SK-N-SH (cell line): ENCODE measurements at regions not wholly inside any gene's neighbourhood (a gene's known extent, or its start where the extent isn't known, plus 50 kb on each side); places are given as distances from the start of the nearest gene placed in this dataset.

Experiments
- CTCF ChIA-PET: fragments of 300-600, 350-600 bp; formaldehyde crosslinking; extraction: SDS; loops from one replicate; lab custom pipeline; 2021; lab: Yijun Ruan, JAX
- POLR2A ChIA-PET: fragments of 350-600 bp; sonication (Branson Sonifier 250); formaldehyde crosslinking; extraction: SDS; loops from one replicate; lab custom pipeline; 2020; ENCODE audit warnings: antibody characterized with exemption, inconsistent platforms; lab: Yijun Ruan, JAX
- DNase-seq: peaks from one replicate; pipeline ENCODE4 v3.0.0; 2012
- H2AFZ ChIP-seq: fragments of 200-600 bp; sonication (generic); 2 replicates; pipeline ENCODE4 v1.8.1; 2016; ENCODE audit warnings: antibody characterized with exemption, mild to moderate bottlenecking, low read depth
- H3F3A ChIP-seq: fragments of 200-600 bp; sonication (generic); replicated peaks from 2 replicates; pipeline ENCODE3; 2016; ENCODE audit warnings: antibody characterized with exemption, mild to moderate bottlenecking; ENCODE audit not compliant: insufficient read depth
- H3K27ac ChIP-seq, 2 experiments: fragments of 200-500 bp in 1 of 2; fragments of 200-600 bp in 1 of 2; sonication (Bioruptor generic) in 1 of 2; sonication (generic), shearing (Covaris generic) in 1 of 2; 2 replicates each; pipeline versions ENCODE4 v1.5.1 to v1.6.1; 2014 to 2016; ENCODE audit warnings: low read depth in 2 of 2, inconsistent platforms in 1 of 2, low read length in 1 of 2, mild to moderate bottlenecking in 1 of 2, mixed read lengths in 1 of 2
- H3K27me3 ChIP-seq: fragments of 200-600 bp; sonication (generic), shearing (Covaris generic); 2 replicates; pipeline ENCODE4 v1.6.1; 2016; ENCODE audit warnings: mixed run types; ENCODE audit not compliant: insufficient read depth
- H3K36me3 ChIP-seq, 2 experiments: fragments of 200-500 bp in 1 of 2; fragments of 200-600 bp in 1 of 2; sonication (Bioruptor generic) in 1 of 2; sonication (generic) in 1 of 2; replicated peaks in 1 of 2; 2 replicates each; pipeline versions ENCODE3 to v1.5.1; 2014 to 2016; ENCODE audit warnings: low read length in 1 of 2, mild to moderate bottlenecking in 1 of 2; ENCODE audit not compliant: insufficient read depth in 2 of 2, control insufficient read depth in 1 of 2
- H3K4me1 ChIP-seq, 2 experiments: fragments of 200-500 bp in 1 of 2; fragments of 200-600 bp in 1 of 2; sonication (Bioruptor generic) in 1 of 2; sonication (generic), shearing (Covaris generic) in 1 of 2; 2 replicates each; pipeline versions ENCODE4 v1.5.1 to v1.6.1; 2014 to 2016; ENCODE audit warnings: low read depth in 1 of 2, low read length in 1 of 2, mixed run types in 1 of 2; ENCODE audit not compliant: insufficient read depth in 2 of 2, control insufficient read depth in 1 of 2
- H3K4me2 ChIP-seq: fragments of 200-600 bp; sonication (generic), shearing (Covaris generic); 2 replicates; pipeline ENCODE4 v1.6.1; 2017; ENCODE audit warnings: mixed run types
- H3K4me3 ChIP-seq, 2 experiments: fragments of 200-500 bp in 1 of 2; fragments of 200-600 bp in 1 of 2; sonication (Bioruptor generic) in 1 of 2; sonication (generic), shearing (Covaris generic) in 1 of 2; 2 replicates each; pipeline versions ENCODE4 v1.5.1 to v1.8.1; 2014 to 2016; ENCODE audit warnings: low read depth in 2 of 2, inconsistent platforms in 1 of 2, low read length in 1 of 2, mild to moderate bottlenecking in 1 of 2, mixed read lengths in 1 of 2, moderate library complexity in 1 of 2
- H3K79me2 ChIP-seq: fragments of 200-600 bp; sonication (generic); 2 replicates; pipeline ENCODE4 v1.8.1; 2017; ENCODE audit warnings: mild to moderate bottlenecking; ENCODE audit not compliant: insufficient read depth
- H3K9ac ChIP-seq: fragments of 200-600 bp; sonication (generic); 2 replicates; pipeline ENCODE4 v1.6.1; 2017; ENCODE audit warnings: mixed run types
- H3K9me2 ChIP-seq: fragments of 200-600 bp; sonication (generic); 2 replicates; pipeline ENCODE4 v1.6.1; 2017; ENCODE audit warnings: mixed run types
- H3K9me3 ChIP-seq: fragments of 200-600 bp; sonication (generic); 2 replicates; pipeline ENCODE4 v1.6.1; 2017; ENCODE audit warnings: mixed run types, mild to moderate bottlenecking, moderate library complexity
- H4K20me1 ChIP-seq: fragments of 200-600 bp; sonication (generic); 2 replicates; pipeline ENCODE4 v1.6.1; 2017; ENCODE audit warnings: mild to moderate bottlenecking, mixed run types; ENCODE audit not compliant: insufficient read depth
- ELF1 ChIP-seq: IDR thresholded peaks from 2 replicates; pipeline ENCODE4 v1.4.0; 2012
- EP300 ChIP-seq, 2 experiments: IDR thresholded peaks; 2 replicates each; pipeline versions ENCODE4 v1.4.0 to v1.6.1; 2012; ENCODE audit warnings: borderline replicate concordance in 1 of 2, low read depth in 1 of 2, low read length in 1 of 2
- EZH2phosphoT487 ChIP-seq: fragments of 200-600 bp; sonication (generic); IDR thresholded peaks from 2 replicates; pipeline ENCODE4 v1.6.1; 2017; ENCODE audit warnings: low read depth, mixed run types, mild to moderate bottlenecking, antibody characterized with exemption, moderate library complexity, borderline replicate concordance
- FOSL2 ChIP-seq: IDR thresholded peaks from 2 replicates; pipeline ENCODE4 v1.4.0; 2012; ENCODE audit warnings: low read depth, mild to moderate bottlenecking, moderate library complexity, borderline replicate concordance
- GATA2 ChIP-seq: sonication (generic); formaldehyde crosslinking; IDR thresholded peaks from 2 replicates; pipeline ENCODE4 v1.5.0; 2020; ENCODE audit warnings: mild to moderate bottlenecking, missing genetic modification reagents
- MEF2A ChIP-seq: IDR thresholded peaks from 2 replicates; pipeline ENCODE4 v1.4.0; 2012; ENCODE audit warnings: low read depth, borderline replicate concordance
- NFIC ChIP-seq: IDR thresholded peaks from 2 replicates; pipeline ENCODE4 v1.4.0; 2012; ENCODE audit warnings: borderline replicate concordance
- NRF1 ChIP-seq: IDR thresholded peaks from 2 replicates; pipeline ENCODE4 v1.6.1; 2012; ENCODE audit warnings: low read depth, mild to moderate bottlenecking, low read length
- POLR2AphosphoS5 ChIP-seq: IDR thresholded peaks from 2 replicates; pipeline ENCODE4 v1.6.1; 2012; ENCODE audit warnings: low read depth, low read length
- RAD21 ChIP-seq: IDR thresholded peaks from 2 replicates; pipeline ENCODE4 v1.6.1; 2012; ENCODE audit warnings: mild to moderate bottlenecking, low read length
- RCOR1 ChIP-seq: fragments of 150-350 bp; IDR thresholded peaks from 2 replicates; pipeline ENCODE4 v1.6.1; 2017; ENCODE audit warnings: antibody characterized with exemption, low read length
- RXRA ChIP-seq: IDR thresholded peaks from 2 replicates; pipeline ENCODE4 v1.4.0; 2012; ENCODE audit warnings: low read depth, mild to moderate bottlenecking, borderline replicate concordance
- TCF12 ChIP-seq: IDR thresholded peaks from 2 replicates; pipeline ENCODE4 v1.4.0; 2012
- TEAD4 ChIP-seq: IDR thresholded peaks from 2 replicates; pipeline ENCODE4 v1.4.0; 2012; ENCODE audit warnings: mild to moderate bottlenecking, borderline replicate concordance; ENCODE audit not compliant: insufficient read depth
- YY1 ChIP-seq: IDR thresholded peaks from 2 replicates; pipeline ENCODE4 v1.4.0; 2012; ENCODE audit warnings: low read depth, mild to moderate bottlenecking
- ZBTB33 ChIP-seq: IDR thresholded peaks from 2 replicates; pipeline ENCODE4 v1.4.0; 2012; ENCODE audit warnings: low read depth, borderline replicate concordance
- WGBS: methylation state at CpG from one replicate; pipeline ENCODE4 v1.1.6; 2017; ENCODE audit warnings: low lambda C conversion rate; 5-methylcytosine and 5-hydroxymethylcytosine counted together
- TF ChIP-seq, protein P1 (sequence below): fragments of 150-350 bp; IDR thresholded peaks from 2 replicates; pipeline ENCODE4 v1.6.1; 2017; ENCODE audit warnings: antibody characterized with exemption, low read length, low read depth, borderline replicate concordance
- TF ChIP-seq, protein P2 (sequence below): IDR thresholded peaks from 2 replicates; pipeline ENCODE4 v1.4.0; 2012; ENCODE audit warnings: low read depth, borderline replicate concordance

- Histone ChIP-seq H3K9me2 (no peaks in the 10 kb centered on the region), H3K4me3 (no peak overlapping the region), H3K27ac (no peak overlapping the region), H3K4me1 (peaks cover 0 to 9% of the 10 kb centered on the region in 2 experiments; a peak in 2 of 4 replicates), H3K79me2 (no peaks in the 10 kb centered on the region), H3F3A (no peaks in the 10 kb centered on the region), H2AFZ (no peak overlapping the region), H3K27me3 (no peaks in the 10 kb centered on the region), H3K9ac (no peak overlapping the region), H4K20me1 (no peaks in the 10 kb centered on the region), H3K4me2 (no peak overlapping the region), H3K9me3 (no peaks in the 10 kb centered on the region), H3K36me3 (no peaks in the 10 kb centered on the region)
- POLR2A ChIA-PET = interaction anchor here (0.5 kb wide), 1 partner anchor 11 kb away, joined by 3 read pairs; no protein-coding TSS in a partner anchor
- CTCF ChIA-PET = no interaction called here
- no peak for TF ChIP-seq EP300 (IDR thresholded peaks at IDR 0.05; ENCODE audit: borderline replicate concordance in 1 of 2, low read depth in 1 of 2, low read length in 1 of 2)
- TF ChIP-seq ELF1 = no peak
- no peak for TF ChIP-seq TEAD4
- TF ChIP-seq, protein P1, sequence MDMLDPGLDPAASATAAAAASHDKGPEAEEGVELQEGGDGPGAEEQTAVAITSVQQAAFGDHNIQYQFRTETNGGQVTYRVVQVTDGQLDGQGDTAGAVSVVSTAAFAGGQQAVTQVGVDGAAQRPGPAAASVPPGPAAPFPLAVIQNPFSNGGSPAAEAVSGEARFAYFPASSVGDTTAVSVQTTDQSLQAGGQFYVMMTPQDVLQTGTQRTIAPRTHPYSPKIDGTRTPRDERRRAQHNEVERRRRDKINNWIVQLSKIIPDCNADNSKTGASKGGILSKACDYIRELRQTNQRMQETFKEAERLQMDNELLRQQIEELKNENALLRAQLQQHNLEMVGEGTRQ = no peak
- no peak for TF ChIP-seq TCF12
- no peak for TF ChIP-seq NRF1
- no peak for TF ChIP-seq ZBTB33
- no peak for TF ChIP-seq RAD21
- TF ChIP-seq POLR2AphosphoS5 = no peak
- no peak for TF ChIP-seq GATA2
- no peak for TF ChIP-seq RXRA
- no peak for TF ChIP-seq EZH2phosphoT487
- no peak for TF ChIP-seq NFIC
- TF ChIP-seq FOSL2 = no peak
- TF ChIP-seq, protein P2, sequence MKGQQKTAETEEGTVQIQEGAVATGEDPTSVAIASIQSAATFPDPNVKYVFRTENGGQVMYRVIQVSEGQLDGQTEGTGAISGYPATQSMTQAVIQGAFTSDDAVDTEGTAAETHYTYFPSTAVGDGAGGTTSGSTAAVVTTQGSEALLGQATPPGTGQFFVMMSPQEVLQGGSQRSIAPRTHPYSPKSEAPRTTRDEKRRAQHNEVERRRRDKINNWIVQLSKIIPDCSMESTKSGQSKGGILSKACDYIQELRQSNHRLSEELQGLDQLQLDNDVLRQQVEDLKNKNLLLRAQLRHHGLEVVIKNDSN = no peak
- DNase-seq = no peak
- 32% methylated on average over 2 of the region's 2 CpGs for WGBS
Observed at GRCh38 chr2:122056853-122057252, 301.4 kb downstream of the TSN start.

GRCh38 chr2:122061206-122061605 lies 305.8 kb downstream of the TSN start:
- TF ChIP-seq RCOR1 = no peak
- TF ChIP-seq, protein P2 = no peak
- no peak for TF ChIP-seq MEF2A
- no peak for TF ChIP-seq NRF1
- no peak for TF ChIP-seq ZBTB33
- TF ChIP-seq EP300 (IDR thresholded peaks at IDR 0.05; ENCODE audit: borderline replicate concordance in 1 of 2, low read depth in 1 of 2, low read length in 1 of 2) = no peak
- TF ChIP-seq TEAD4 = no peak
- TF ChIP-seq YY1 = no peak
- no peak for TF ChIP-seq NFIC
- H3F3A ChIP-seq = no peaks in the 10 kb centered on the region
- no peak overlapping the region for H3K4me3 ChIP-seq
- H3K4me2 ChIP-seq = no peak overlapping the region
- H3K36me3 ChIP-seq = no peaks in the 10 kb centered on the region
- DNase-seq = no peak
- ChIA-PET POLR2A (no interaction called here), CTCF (no interaction called here)
- H3K4me1 ChIP-seq = no peaks in the 10 kb centered on the region; a peak in 2 of 4 replicates
- 23% methylated on average over 2 of the region's 2 CpGs for WGBS
- H3K9ac ChIP-seq = no peak overlapping the region
- H3K79me2 ChIP-seq = no peaks in the 10 kb centered on the region
- no peak overlapping the region for H3K27ac ChIP-seq
- no peaks in the 10 kb centered on the region for H3K9me3 ChIP-seq
- no peak overlapping the region for H2AFZ ChIP-seq
- no peaks in the 10 kb centered on the region for H3K27me3 ChIP-seq
- no peaks in the 10 kb centered on the region for H4K20me1 ChIP-seq
- no peaks in the 10 kb centered on the region for H3K9me2 ChIP-seq
